ENCODE measurements at regions not wholly inside any gene's neighbourhood (a gene's known extent, or its start where the extent isn't known, plus 50 kb on each side); places are given as distances from the start of the nearest gene placed in this dataset.

DNA sequence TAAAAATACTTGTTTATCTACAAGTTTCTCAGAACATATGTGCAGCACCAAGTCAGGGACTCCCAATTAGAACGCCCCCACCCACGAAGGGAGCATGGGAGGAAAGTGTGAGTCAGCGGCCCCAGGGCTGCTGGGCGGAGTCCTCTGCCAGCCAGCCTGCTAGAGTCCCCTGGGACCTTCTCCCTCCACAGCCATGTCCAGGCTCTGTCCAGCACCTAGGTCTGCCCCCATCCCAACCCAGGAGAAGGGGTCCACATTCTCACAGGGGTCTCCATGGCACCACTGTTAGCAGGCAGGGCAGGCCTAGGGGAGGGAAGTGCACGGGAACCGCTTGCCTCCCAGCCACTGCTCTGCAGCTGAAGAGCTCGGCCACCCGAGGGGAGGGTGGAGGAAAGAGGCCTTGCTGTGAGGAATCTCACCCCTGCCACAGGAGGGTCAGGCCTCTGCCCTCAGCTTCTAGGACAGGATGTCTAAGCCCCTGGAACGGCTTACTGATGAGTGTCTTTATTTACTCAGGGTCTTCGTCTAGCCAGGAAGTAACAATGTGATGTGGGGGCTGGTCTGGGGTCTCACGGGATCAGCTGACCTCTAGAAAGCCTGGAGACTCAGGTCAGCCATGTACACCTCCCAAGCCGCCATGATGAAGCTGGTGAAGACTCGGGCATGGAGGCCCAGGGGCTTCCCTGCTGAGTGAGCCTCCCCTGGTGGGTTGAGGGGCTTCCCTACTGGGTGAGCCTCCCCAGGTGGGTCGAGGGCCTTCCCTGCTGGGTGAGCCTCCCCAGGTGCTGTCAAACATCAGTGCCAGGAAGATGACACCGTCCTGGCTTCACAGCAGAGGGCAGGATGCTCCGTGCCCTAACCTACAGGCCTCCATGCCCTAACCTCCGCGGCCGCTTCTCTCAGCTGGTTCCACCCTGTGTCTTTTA is 190.3 kb downstream of the RBFOX3 start:
- no peak for TF ChIP-seq TAF1 (IDR thresholded peaks at IDR 0.05; ENCODE audit: low read depth)
- no peak for TF ChIP-seq YY1 (IDR thresholded peaks at IDR 0.05; ENCODE audit: low read depth)
- no peak for TF ChIP-seq RAD21 (IDR thresholded peaks at IDR 0.05; ENCODE audit: low read depth)
